HG02870 (cell line): ENCODE measurements at regions not wholly inside any gene's neighbourhood (a gene's known extent, or its start where the extent isn't known, plus 50 kb on each side); places are given as distances from the start of the nearest gene placed in this dataset.

Experiments
- ATAC-seq: cut with Tn5 transposase; IDR thresholded peaks from one replicate; pipeline ENCODE4 v1.9.1; 2021; ENCODE audit warnings: mild to moderate bottlenecking, moderate library complexity; ENCODE audit not compliant: unreplicated experiment

DNA sequence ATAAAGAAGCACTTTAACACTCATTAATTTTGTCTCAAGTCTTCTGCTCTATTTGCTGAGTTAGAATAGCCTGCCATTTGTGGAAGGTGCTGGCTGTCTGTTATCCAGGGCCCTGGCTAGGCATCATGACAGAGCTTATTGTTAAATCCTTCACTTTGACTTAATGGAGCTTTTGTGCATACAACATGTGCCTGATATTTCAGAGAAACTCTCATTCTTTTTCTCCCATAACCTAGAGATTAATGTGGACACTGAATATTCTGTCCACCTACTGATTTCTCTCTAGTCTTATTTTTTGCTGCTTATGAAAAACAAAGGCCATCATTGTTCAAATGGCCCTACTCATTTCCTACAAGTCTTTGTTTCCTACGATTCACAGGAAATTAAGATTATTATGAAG is 383.1 kb upstream of the HTR2A start:
- no peak for ATAC-seq

- no peak for ATAC-seq
Measured at GRCh38 chr13:47277774-47278173, 380.9 kb upstream of the HTR2A start.

- no peak for ATAC-seq
Measured at GRCh38 chr13:47268270-47268669, 371.4 kb upstream of the HTR2A start.

- ATAC-seq = no peak
Measured at GRCh38 chr13:47258384-47258783, 361.5 kb upstream of the HTR2A start.

DNA sequence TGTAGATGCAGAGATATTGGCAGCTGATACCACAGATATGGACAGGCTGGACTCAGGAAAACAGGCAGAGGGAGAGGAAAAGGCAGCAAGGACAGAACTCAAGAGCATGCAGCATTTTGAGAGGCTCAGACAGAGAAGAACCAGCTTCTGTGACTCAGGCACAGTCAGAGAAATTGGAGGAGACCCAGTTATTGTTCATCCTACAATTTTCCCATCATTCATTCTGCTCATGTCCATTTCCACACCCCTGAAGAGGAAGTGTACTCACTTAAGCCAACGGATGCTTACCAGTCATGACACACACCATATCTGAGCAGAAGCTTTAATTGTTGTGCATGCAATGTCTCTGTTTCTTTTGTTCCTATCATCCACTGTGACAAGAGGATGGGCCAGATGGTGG is 359.8 kb upstream of the HTR2A start:
- no peak for ATAC-seq

GRCh38 chr13:47252627-47253026 is 355.8 kb upstream of the HTR2A start:
- ATAC-seq = no peak

- no peak for ATAC-seq
Measured at GRCh38 chr13:47251771-47252170, 354.9 kb upstream of the HTR2A start.

- no peak for ATAC-seq
Measured at GRCh38 chr13:47250146-47250545, 353.3 kb upstream of the HTR2A start.

DNA sequence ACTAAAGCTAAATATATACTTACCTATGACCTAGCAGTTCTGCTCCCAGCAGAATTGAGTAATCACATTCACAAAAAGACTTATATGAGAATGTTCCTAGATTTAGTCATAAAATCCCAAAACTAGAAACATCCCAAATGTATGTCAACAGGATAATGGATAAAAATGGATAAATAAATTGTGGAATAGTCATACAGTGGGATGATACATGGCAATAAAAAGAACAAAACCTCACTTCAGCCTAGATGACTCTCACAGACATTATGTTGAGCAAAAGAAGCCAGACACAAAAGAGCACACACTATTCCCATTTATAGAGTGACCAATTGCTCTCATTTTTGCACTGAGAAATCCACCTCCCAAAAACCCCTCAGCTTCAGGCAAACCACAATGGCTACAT is 352.4 kb upstream of the HTR2A start:
- ATAC-seq = no peak

DNA sequence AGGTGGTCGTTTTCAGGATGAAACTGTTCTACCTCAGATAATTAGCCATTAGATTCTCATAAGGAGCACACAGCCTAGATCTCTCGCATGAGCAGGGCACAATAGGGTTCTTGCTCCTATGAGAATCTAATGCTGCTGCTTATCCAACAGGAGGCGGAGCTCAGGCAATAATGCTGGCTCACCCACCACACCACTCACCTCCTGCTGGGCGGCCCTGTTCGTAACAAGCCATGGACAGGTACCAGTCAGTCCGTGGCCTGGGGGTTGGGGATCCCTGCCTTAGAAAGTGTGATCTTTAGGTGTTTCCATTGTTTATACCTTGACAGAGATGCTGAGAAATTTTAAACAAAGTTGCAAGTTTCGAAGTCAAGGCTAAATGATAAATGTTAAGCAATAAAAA is 344.6 kb upstream of the HTR2A start:
- ATAC-seq = no peak

GRCh38 chr13:47239025-47239424 is 342.2 kb upstream of the HTR2A start:
- ATAC-seq = no peak

- no peak for ATAC-seq
Measured at GRCh38 chr13:47237571-47237970, 340.7 kb upstream of the HTR2A start.

GRCh38 chr13:47233734-47234133 is 336.9 kb upstream of the HTR2A start:
- no peak for ATAC-seq

DNA sequence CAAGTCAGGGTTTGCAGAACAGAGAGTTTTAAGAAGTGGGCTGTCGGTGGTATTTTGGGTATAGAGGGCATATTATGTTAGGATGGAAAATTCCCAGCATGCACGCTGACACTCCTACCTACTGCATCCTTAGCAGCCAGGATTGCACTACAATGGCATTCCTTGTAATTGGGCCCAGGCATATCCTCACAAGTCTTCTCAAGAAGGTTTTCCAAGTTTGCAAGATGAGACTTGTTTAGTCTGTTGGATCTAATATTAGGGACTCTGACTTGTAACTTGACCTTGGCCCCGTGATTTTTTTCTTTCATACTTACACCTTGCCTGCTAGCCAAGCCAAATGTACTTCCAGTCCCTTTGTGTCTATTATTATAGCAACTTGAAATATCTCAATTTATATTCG is 335.7 kb upstream of the HTR2A start:
- ATAC-seq = no peak

DNA sequence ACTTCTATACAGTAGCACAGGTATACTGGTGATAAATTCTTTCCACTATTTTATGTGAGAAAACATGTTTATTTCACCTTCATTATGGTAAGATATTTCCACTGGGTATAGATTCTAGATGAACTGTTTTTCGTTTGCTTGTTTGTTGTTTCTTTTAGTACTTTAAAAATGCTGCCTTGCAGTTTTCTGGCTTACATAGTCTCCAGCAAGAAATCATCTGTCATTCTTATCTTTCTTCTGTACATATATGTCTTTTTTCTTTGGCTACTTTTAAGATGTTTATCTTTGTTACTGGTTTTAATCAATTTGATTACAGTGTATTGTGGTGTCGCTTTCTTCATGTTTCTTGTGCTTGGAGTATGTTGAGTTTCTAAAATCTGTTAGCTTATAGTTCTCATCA is 333.3 kb upstream of the HTR2A start:
- ATAC-seq = no peak

DNA sequence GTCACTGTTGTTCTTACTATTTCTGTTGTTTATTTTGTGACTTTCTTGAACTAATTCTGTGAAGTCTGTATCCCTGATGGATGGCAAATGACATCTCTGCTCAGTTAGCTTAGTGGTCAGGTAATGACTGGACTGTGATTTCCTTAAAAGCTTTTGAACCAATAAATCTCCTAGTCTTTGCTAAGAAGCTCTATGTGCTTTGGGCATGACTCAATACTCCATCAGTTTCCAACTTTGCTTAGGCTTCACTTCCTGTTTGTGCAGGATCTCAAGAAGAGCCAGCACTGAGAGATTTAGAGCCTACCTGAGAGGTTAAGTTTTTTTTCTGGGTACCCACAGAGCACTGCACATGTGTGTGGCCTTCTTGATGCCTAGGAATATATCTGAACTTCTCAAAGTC is 329.7 kb upstream of the HTR2A start:
- ATAC-seq = no peak

- ATAC-seq = no peak
Measured at GRCh38 chr13:47220453-47221140, 323.7 kb upstream of the HTR2A start.

DNA sequence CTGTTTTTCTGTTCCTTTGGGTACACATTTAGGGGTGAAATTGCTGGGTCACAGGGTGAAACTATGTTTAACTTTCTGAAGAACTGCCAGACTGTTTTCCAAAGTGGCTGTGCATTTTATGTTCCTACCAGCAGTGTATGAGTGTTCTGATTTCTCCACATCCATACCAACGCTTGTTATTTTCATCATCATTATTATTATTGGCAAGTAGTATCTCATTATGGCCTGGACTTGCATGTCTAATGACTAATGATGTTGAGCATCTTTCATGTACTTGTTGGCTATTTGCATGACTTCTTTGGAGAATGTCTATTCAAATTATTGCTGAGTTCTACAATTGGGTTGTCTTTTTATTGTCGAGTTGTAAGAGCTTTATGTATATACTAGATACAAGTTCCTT is 321.8 kb upstream of the HTR2A start:
- no peak for ATAC-seq

DNA sequence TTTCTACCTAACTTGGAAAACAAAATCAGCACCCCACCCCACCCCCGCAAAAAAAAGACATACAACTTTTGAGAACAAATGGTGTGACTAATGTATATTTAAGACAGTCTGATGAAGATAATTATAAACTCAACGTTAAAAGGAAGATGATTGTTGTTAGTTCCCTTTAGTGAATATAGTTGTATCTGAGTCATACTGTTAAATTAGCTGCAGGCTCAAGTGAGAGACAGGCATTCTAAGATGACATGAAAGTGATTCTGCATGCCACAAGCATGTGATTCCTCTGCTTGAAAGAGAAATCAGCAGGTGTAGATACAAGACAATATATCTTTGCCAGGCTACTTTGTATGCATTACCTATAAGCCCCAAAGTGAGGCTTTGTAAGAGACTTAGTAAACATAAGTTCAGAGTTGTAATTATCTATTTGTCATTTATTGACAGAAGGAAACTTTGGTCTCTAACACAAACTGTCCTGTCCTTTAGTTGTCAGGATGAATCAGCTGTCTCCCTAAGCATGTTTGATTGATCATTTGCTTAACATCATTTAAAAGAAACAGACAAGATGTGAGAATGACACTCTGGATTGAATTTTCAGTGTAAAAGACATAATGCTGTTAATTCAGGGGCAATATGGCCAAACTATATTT is 319.4 kb upstream of the HTR2A start:
- ATAC-seq = peak; percentile 65

DNA sequence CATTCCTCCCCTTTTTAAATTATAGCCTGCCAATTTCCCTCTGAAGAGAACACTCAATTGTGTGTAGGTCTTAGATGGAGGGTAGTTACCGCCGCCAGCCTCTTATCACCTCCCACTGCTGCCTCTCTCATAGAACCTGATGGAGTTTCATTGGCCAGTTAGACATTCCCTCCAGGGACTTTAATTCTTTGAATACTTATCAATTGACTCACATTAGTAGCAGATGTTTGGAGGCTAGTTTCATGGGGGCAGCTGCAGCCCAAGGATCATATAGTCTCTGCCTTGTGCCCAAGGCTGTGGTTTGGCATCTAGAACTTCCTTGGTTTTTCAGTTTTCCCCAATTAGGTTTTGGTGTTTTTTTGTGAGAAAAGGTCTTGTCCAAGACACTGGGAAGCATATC is 318.9 kb upstream of the HTR2A start:
- no peak for ATAC-seq

GRCh38 chr13:47213047-47213446 is 316.2 kb upstream of the HTR2A start:
- ATAC-seq = no peak

DNA sequence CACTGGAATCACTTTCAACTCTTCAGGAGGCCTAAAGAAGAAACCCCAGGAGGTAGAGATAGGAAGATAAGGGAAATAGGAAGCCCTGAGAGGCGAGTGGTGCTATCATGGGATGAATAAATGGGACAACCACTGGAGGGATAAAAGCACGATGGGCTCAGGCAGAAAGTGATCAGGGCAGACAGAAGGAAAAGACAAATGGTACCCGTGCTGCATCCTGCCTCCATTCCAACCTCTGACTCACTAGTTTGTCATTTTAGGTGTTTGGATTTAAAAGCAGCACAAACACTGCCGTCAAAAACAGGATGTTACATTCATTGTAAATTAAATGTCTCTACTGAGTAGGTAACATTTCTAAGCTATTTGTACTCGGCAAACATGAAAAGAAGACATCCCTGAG is 314.3 kb upstream of the HTR2A start:
- ATAC-seq = no peak

DNA sequence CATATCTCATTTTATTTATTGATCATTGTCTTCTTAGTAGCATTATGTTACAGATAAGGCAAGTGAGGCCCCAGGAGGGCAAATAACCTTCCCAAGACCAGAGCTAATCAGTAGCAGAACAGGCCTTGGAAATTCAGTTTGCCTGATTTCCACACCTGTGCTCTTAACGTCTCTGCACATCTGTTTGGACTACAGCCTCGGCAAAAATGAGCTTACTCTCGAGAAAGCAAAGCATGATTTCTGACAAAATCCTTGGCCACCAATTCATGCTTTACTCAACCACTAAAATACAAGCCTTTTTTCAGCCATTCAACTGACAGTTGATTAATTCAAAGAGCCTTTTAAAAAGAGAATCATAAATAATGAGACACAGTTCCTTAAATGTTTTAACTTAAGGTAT is 309.3 kb upstream of the HTR2A start:
- ATAC-seq = no peak
